ACHN (cell line): ENCODE measurements at regions not wholly inside any gene's neighbourhood (a gene's known extent, or its start where the extent isn't known, plus 50 kb on each side); places are given as distances from the start of the nearest gene placed in this dataset.
"Not testable (repeated sequence)": the region's sequence is repeated elsewhere in the genome, so short reads cannot be mapped to it uniquely, and the experiment has no call there.

ENCODE experiments used
- DNase-seq: peaks from one replicate; pipeline ENCODE4 v3.0.0-alpha.2; 2015
- in situ Hi-C: cut with HindIII; loops from 2 replicates; pipeline ENCODE4 v1.10.0; 2017; ENCODE audit warnings: low sequenced_read_pairs, low pct_ligation_motif_present, low pct_unique_long_range_greater_than_20kb

- in situ Hi-C loops = no loop called here
- DNase-seq = no peak
Observed at GRCh38 chr17:83155128-83156121, 76.0 kb downstream of the METRNL start.

GRCh38 chr17:83156408-83156807, 77.0 kb downstream of the METRNL start:
- in situ Hi-C loops = no loop called here
- DNase-seq = no peak

- in situ Hi-C loops = no loop called here
Observed at GRCh38 chr17:83159204-83160049, 80.0 kb downstream of the METRNL start.

GRCh38 chr17:83160443-83161297, 81.3 kb downstream of the METRNL start:
- DNase-seq = no peak
- in situ Hi-C loops = no loop called here

More at GRCh38 chr17:83159204-83160049, 80.0 kb downstream of the METRNL start:
- DNase-seq = no peak

GRCh38 chr17:83161298-83162034, 82.1 kb downstream of the METRNL start:
- DNase-seq = no peak
- in situ Hi-C loops = no loop called here

GRCh38 chr17:83162035-83162745, 82.8 kb downstream of the METRNL start:
- DNase-seq = no peak
- in situ Hi-C loops = no loop called here

GRCh38 chr17:83164490-83164889, 85.1 kb downstream of the METRNL start:
- no peak for DNase-seq
- in situ Hi-C loops = no loop called here

- in situ Hi-C loops = no loop called here
- DNase-seq = no peak
Observed at GRCh38 chr17:83170571-83171260, 91.3 kb downstream of the METRNL start.

GRCh38 chr17:83171661-83172060, 92.3 kb downstream of the METRNL start:
- in situ Hi-C loops = no loop called here
- DNase-seq = no peak

GRCh38 chr17:83172099-83172498, 92.7 kb downstream of the METRNL start:
- DNase-seq, in situ Hi-C loops: not testable (repeated sequence)

GRCh38 chr17:83172646-83173045, 93.2 kb downstream of the METRNL start:
- DNase-seq, in situ Hi-C loops: not testable (repeated sequence)

- in situ Hi-C loops, DNase-seq: not testable (repeated sequence)
Observed at GRCh38 chr17:83173180-83173913, 93.9 kb downstream of the METRNL start.

GRCh38 chr17:83173914-83174361, 94.5 kb downstream of the METRNL start:
- DNase-seq = no peak
- in situ Hi-C loops = no loop called here

GRCh38 chr17:83174362-83175118, 95.1 kb downstream of the METRNL start:
- in situ Hi-C loops = no loop called here
- no peak for DNase-seq

GRCh38 chr17:83175119-83175821, 95.9 kb downstream of the METRNL start:
- no peak for DNase-seq
- in situ Hi-C loops = no loop called here
